Breast epithelium (tissue), 3 donors: ENCODE measurements at regions not wholly inside any gene's neighbourhood (a gene's known extent, or its start where the extent isn't known, plus 50 kb on each side); places are given as distances from the start of the nearest gene placed in this dataset.

Source experiments
- CTCF ChIP-seq, 3 donors: fragments of 450-650 bp; IDR thresholded peaks; one replicate each; pipeline ENCODE4 v1.5.1; 2016 to 2017; ENCODE audit warnings: antibody characterized with exemption in 3 of 3, mild to moderate bottlenecking in 3 of 3, moderate library complexity in 3 of 3
- POLR2A ChIP-seq: fragments of 450-650 bp; IDR thresholded peaks from one replicate; pipeline ENCODE4 v1.6.1; 2016; ENCODE audit warnings: antibody characterized with exemption, mild to moderate bottlenecking, moderate library complexity
- POLR2AphosphoS5 ChIP-seq, 3 donors: sonication (generic); formaldehyde crosslinking; IDR thresholded peaks; one replicate each; pipeline ENCODE4 v1.6.1; 2017; ENCODE audit warnings: antibody characterized with exemption in 3 of 3

- TF ChIP-seq CTCF (IDR thresholded peaks at IDR 0.05) (no peak), POLR2A (no peak), POLR2AphosphoS5 (IDR thresholded peaks at IDR 0.05) (no peak)
Measured at GRCh38 chr1:94672001-94672400, 130.4 kb upstream of the F3 start.
